OCI-LY7 (cell line): ENCODE measurements at regions not wholly inside any gene's neighbourhood (a gene's known extent, or its start where the extent isn't known, plus 50 kb on each side); places are given as distances from the start of the nearest gene placed in this dataset.

Source experiments
- BruUV-seq: library from RNA; stranded (reverse); fragments of 400-500 nt; replicated peaks from 2 replicates; lab custom pipeline; 2021; lab: Mats Ljungman, UMichigan
- CTCF ChIA-PET: fragments of 300-600 bp; sonication (Branson Sonifier 250); formaldehyde crosslinking; loops from one replicate; lab custom pipeline; 2022; ENCODE audit warnings: antibody characterized with exemption; ENCODE audit not compliant: unreplicated experiment; lab: Charles Lee
- POLR2A ChIA-PET: fragments of 300-600 bp; sonication (Branson Sonifier 250); formaldehyde crosslinking; loops from one replicate; lab custom pipeline; 2022; ENCODE audit warnings: antibody characterized with exemption; lab: Charles Lee
- DNase-seq: peaks from one replicate; pipeline ENCODE4 v3.0.0-alpha.2; 2015; ENCODE audit warnings: low spot score
- H2AFZ ChIP-seq: fragments of 200-600 bp; sonication (generic), shearing (Covaris generic); 2 replicates; pipeline ENCODE4 v1.6.1; 2014; ENCODE audit warnings: mild to moderate bottlenecking, antibody characterized with exemption, low read length, moderate library complexity
- H3K27ac ChIP-seq: fragments of 200-600 bp; sonication (generic); 2 replicates; pipeline ENCODE4 v1.5.1; 2014; ENCODE audit warnings: mixed run types, low read depth, mild to moderate bottlenecking, moderate library complexity, low read length, inconsistent platforms; ENCODE audit not compliant: poor library complexity, severe bottlenecking
- H3K36me3 ChIP-seq: fragments of 200-600 bp; sonication (generic); 2 replicates; pipeline ENCODE4 v1.6.1; 2014; ENCODE audit warnings: mild to moderate bottlenecking, antibody characterized with exemption, low read length, moderate library complexity, mixed read lengths; ENCODE audit not compliant: insufficient read depth
- H3K4me1 ChIP-seq: fragments of 200-600 bp; sonication (generic); 2 replicates; pipeline ENCODE4 v1.5.1; 2014; ENCODE audit warnings: mild to moderate bottlenecking, low read length; ENCODE audit not compliant: insufficient read depth, poor library complexity, severe bottlenecking
- H3K4me2 ChIP-seq: fragments of 200-600 bp; sonication (generic); 2 replicates; pipeline ENCODE4 v1.6.1; 2014; ENCODE audit warnings: mild to moderate bottlenecking, low read length
- H3K4me3 ChIP-seq: fragments of 200-600 bp; sonication (generic); 2 replicates; pipeline ENCODE4 v1.5.1; 2014; ENCODE audit warnings: mild to moderate bottlenecking, low read depth, low read length; ENCODE audit not compliant: poor library complexity, severe bottlenecking
- H3K79me2 ChIP-seq: fragments of 200-600 bp; sonication (generic); 2 replicates; pipeline ENCODE4 v1.6.1; 2016; ENCODE audit warnings: low read depth, mild to moderate bottlenecking, low read length, moderate library complexity, mixed read lengths; ENCODE audit not compliant: insufficient read depth
- H3K9me2 ChIP-seq: fragments of 200-600 bp; sonication (generic); 2 replicates; pipeline ENCODE4 v1.6.1; 2016; ENCODE audit warnings: mild to moderate bottlenecking, low read length, mixed read lengths; ENCODE audit not compliant: insufficient read depth
- H3K9me3 ChIP-seq: fragments of 200-600 bp; sonication (generic); 2 replicates; pipeline ENCODE4 v1.6.1; 2014; ENCODE audit warnings: mild to moderate bottlenecking, mixed run types, low read length, mixed read lengths
- H4K20me1 ChIP-seq: fragments of 200-600 bp; sonication (generic); 2 replicates; pipeline ENCODE4 v1.6.1; 2014; ENCODE audit warnings: mild to moderate bottlenecking, antibody characterized with exemption, low read length, moderate library complexity, mixed read lengths; ENCODE audit not compliant: insufficient read depth
- EZH2phosphoT487 ChIP-seq: fragments of 200-600 bp; sonication (generic); IDR thresholded peaks from 2 replicates; pipeline ENCODE4 v1.6.1; 2018; ENCODE audit warnings: low read depth, borderline replicate concordance, mild to moderate bottlenecking, mixed run types, antibody characterized with exemption, low read length, moderate library complexity, mixed read lengths
- intact Hi-C: fragments of 100-400 bp; cut with micrococcal nuclease; formaldehyde crosslinking; loops from one replicate; pipeline ENCODE4 v1.10.0; 2022; ENCODE audit not compliant: unreplicated experiment
- TF ChIP-seq, protein P1 (sequence below): fragments of 200-600 bp; sonication (generic); conservative IDR thresholded peaks from 2 replicates; pipeline ENCODE4 v1.5.1; 2014; ENCODE audit warnings: mild to moderate bottlenecking, antibody characterized with exemption, low read length, moderate library complexity, mixed read lengths

- no TSS peak for BruUV-seq
- no peak for TF ChIP-seq EZH2phosphoT487
- TF ChIP-seq, protein P1, sequence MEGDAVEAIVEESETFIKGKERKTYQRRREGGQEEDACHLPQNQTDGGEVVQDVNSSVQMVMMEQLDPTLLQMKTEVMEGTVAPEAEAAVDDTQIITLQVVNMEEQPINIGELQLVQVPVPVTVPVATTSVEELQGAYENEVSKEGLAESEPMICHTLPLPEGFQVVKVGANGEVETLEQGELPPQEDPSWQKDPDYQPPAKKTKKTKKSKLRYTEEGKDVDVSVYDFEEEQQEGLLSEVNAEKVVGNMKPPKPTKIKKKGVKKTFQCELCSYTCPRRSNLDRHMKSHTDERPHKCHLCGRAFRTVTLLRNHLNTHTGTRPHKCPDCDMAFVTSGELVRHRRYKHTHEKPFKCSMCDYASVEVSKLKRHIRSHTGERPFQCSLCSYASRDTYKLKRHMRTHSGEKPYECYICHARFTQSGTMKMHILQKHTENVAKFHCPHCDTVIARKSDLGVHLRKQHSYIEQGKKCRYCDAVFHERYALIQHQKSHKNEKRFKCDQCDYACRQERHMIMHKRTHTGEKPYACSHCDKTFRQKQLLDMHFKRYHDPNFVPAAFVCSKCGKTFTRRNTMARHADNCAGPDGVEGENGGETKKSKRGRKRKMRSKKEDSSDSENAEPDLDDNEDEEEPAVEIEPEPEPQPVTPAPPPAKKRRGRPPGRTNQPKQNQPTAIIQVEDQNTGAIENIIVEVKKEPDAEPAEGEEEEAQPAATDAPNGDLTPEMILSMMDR = no peak
- no peaks in the 10 kb centered on the region for H3K9me2 ChIP-seq
- CTCF ChIA-PET = no interaction called here
- intact Hi-C loops = no loop called here
- DNase-seq = no peak
- H3K4me3 ChIP-seq = no peak overlapping the region
- no peaks in the 10 kb centered on the region for H3K79me2 ChIP-seq
- H3K9me3 ChIP-seq = no peaks in the 10 kb centered on the region
- POLR2A ChIA-PET = no interaction called here
- no peaks in the 10 kb centered on the region for H3K36me3 ChIP-seq
- H3K4me1 ChIP-seq = no peaks in the 10 kb centered on the region
- no peak overlapping the region for H3K27ac ChIP-seq
- no peaks in the 10 kb centered on the region for H4K20me1 ChIP-seq
- no peak overlapping the region for H3K4me2 ChIP-seq
- H2AFZ ChIP-seq = no peak overlapping the region
Observed at GRCh38 chr18:55106906-55107305, 147.6 kb upstream of the CCDC68 start.

DNA sequence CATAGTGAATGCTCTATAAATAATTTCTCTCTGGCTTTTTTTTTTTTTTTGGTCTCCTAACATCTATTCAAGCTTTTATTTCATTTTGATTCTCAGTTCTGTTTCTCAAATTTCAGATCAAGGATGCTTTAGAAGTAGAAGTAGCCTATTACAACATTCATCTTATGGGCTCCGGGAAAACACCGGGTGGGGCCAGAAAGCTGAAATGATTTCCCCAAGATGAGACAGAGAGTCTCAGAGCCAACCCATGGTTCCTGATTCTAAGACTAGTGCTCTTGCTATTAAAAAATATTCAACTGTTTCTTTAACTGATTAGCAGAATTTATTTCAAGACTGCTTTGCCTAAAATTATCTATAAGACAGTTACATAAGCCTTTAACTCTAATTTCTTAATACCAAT is 147.2 kb upstream of the CCDC68 start:
- Histone ChIP-seq H3K36me3 (no peaks in the 10 kb centered on the region), H3K9me3 (no peaks in the 10 kb centered on the region), H4K20me1 (no peaks in the 10 kb centered on the region), H3K4me3 (no peak overlapping the region), H3K27ac (no peak overlapping the region), H3K4me1 (no peaks in the 10 kb centered on the region), H3K9me2 (no peaks in the 10 kb centered on the region), H3K4me2 (no peak overlapping the region), H3K79me2 (no peaks in the 10 kb centered on the region), H2AFZ (no peak overlapping the region)
- ChIA-PET POLR2A (no interaction called here), CTCF (no interaction called here)
- no TSS peak for BruUV-seq
- no peak for DNase-seq
- intact Hi-C loops = no loop called here
- TF ChIP-seq EZH2phosphoT487 = no peak
- TF ChIP-seq, protein P1 = no peak

GRCh38 chr18:55105873-55106272 is 146.6 kb upstream of the CCDC68 start:
- Histone ChIP-seq H3K27ac (no peak overlapping the region), H3K9me2 (no peaks in the 10 kb centered on the region), H2AFZ (no peak overlapping the region), H4K20me1 (no peaks in the 10 kb centered on the region), H3K4me2 (no peak overlapping the region), H3K4me3 (no peak overlapping the region), H3K9me3 (no peaks in the 10 kb centered on the region), H3K4me1 (no peaks in the 10 kb centered on the region), H3K79me2 (no peaks in the 10 kb centered on the region), H3K36me3 (no peaks in the 10 kb centered on the region)
- BruUV-seq = no TSS peak
- no peak for DNase-seq
- intact Hi-C loops = no loop called here
- ChIA-PET CTCF (no interaction called here), POLR2A (no interaction called here)
- TF ChIP-seq, protein P1 = no peak
- no peak for TF ChIP-seq EZH2phosphoT487
